Endothelial cell (in vitro differentiated cells): ENCODE measurements at regions not wholly inside any gene's neighbourhood (a gene's known extent, or its start where the extent isn't known, plus 50 kb on each side); places are given as distances from the start of the nearest gene placed in this dataset.

ENCODE experiments used
- DNase-seq: peaks from one replicate; pipeline ENCODE4 v3.0.0; 2021; ENCODE audit warnings: low spot score
- H3K27ac Mint-ChIP-seq: one replicate; pipeline ENCODE4 v1.8.0; 2021; ENCODE audit warnings: mixed read lengths, inconsistent platforms; ENCODE audit not compliant: unreplicated experiment
- H3K27me3 Mint-ChIP-seq: one replicate; pipeline ENCODE4 v1.8.0; 2021; ENCODE audit warnings: mild to moderate bottlenecking, moderate library complexity, mixed read lengths, inconsistent platforms; ENCODE audit not compliant: unreplicated experiment
- H3K36me3 Mint-ChIP-seq: one replicate; pipeline ENCODE4 v1.8.0; 2021; ENCODE audit warnings: mild to moderate bottlenecking, low read depth, mixed read lengths, inconsistent platforms; ENCODE audit not compliant: unreplicated experiment
- H3K4me1 Mint-ChIP-seq: one replicate; pipeline ENCODE4 v1.8.0; 2021; ENCODE audit warnings: mild to moderate bottlenecking, mixed read lengths, inconsistent platforms; ENCODE audit not compliant: unreplicated experiment
- H3K4me3 Mint-ChIP-seq: one replicate; pipeline ENCODE4 v1.8.0; 2021; ENCODE audit warnings: mild to moderate bottlenecking, mixed read lengths, inconsistent platforms; ENCODE audit not compliant: unreplicated experiment
- H3K9me3 Mint-ChIP-seq: one replicate; pipeline ENCODE4 v1.8.0; 2021; ENCODE audit warnings: mixed read lengths, inconsistent platforms; ENCODE audit not compliant: unreplicated experiment
- TF ChIP-seq, protein P1 (sequence below): fragments of 200-600 bp; sonication (generic); IDR thresholded peaks from one replicate; pipeline ENCODE4 v1.5.0; 2021; ENCODE audit warnings: antibody characterized with exemption; ENCODE audit not compliant: unreplicated experiment

DNA sequence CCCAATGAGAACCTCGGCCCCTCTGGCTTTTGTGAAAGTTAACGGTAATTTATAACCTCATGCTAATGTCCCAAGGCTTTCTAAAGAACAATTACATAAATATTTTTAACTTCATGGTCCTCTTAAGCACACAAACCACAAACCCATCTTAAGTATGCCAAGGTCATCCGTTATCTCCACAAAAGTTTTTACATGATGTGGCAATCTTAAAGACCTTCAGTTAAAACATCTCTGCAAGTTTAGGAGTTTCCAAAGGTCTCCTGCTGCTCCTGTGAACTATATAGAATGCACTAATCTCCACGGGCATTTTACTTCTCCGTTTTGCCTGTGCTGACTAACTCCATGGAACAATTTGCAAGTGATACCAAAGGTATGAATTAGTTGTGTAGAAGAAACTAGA is 228.2 kb downstream of the TLE1 start:
- Mint-ChIP-seq H3K36me3 (no peaks in the 10 kb centered on the region), H3K4me3 (no peak overlapping the region), H3K27me3 (peaks cover 2% of the 10 kb centered on the region), H3K4me1 (no peaks in the 10 kb centered on the region), H3K9me3 (no peaks in the 10 kb centered on the region), H3K27ac (no peak overlapping the region)
- no peak for DNase-seq
- TF ChIP-seq, protein P1, sequence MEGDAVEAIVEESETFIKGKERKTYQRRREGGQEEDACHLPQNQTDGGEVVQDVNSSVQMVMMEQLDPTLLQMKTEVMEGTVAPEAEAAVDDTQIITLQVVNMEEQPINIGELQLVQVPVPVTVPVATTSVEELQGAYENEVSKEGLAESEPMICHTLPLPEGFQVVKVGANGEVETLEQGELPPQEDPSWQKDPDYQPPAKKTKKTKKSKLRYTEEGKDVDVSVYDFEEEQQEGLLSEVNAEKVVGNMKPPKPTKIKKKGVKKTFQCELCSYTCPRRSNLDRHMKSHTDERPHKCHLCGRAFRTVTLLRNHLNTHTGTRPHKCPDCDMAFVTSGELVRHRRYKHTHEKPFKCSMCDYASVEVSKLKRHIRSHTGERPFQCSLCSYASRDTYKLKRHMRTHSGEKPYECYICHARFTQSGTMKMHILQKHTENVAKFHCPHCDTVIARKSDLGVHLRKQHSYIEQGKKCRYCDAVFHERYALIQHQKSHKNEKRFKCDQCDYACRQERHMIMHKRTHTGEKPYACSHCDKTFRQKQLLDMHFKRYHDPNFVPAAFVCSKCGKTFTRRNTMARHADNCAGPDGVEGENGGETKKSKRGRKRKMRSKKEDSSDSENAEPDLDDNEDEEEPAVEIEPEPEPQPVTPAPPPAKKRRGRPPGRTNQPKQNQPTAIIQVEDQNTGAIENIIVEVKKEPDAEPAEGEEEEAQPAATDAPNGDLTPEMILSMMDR = no peak

DNA sequence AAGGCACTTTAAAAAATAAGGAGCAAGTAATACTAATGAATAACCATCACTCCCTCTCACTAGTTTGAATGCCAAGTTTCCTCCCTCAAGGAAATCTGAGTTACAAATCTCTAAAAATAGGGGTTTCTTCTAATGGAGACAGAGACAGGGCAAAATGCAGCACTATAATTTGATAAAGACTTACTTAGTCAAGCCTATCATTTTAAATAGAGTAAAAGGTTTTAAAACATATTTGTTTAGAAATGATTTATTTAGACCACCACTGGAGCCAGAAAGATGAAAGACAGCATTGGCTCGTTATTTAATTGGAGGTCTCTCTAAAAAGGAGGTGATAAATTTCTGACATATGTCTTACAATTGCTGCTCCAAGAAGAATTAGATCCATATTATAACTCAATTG is 228.7 kb downstream of the TLE1 start:
- Mint-ChIP-seq H3K4me1 (no peaks in the 10 kb centered on the region), H3K9me3 (no peaks in the 10 kb centered on the region), H3K4me3 (no peak overlapping the region), H3K27ac (no peak overlapping the region), H3K27me3 (peaks cover 2% of the 10 kb centered on the region), H3K36me3 (no peaks in the 10 kb centered on the region)
- TF ChIP-seq, protein P1 = no peak
- DNase-seq = no peak

DNA sequence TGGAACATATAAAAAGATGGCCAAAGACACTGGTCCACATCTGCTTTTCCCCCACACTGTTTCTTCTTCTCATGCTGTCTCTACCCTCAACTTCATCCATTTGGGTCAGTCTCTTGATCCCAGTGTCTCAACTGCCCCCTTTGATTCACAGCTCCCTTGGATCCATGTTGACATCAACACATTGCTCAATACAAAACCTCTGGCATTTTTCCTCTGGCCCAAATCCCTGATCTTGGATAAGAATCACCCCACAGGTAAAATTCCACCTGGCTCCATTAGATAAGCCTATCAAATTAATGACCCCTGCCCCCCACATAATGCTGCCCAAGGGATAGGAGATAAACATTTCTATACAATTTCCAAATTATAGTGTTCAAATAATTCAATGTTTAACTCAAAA is 229.8 kb downstream of the TLE1 start:
- Mint-ChIP-seq H3K4me1 (no peaks in the 10 kb centered on the region), H3K9me3 (no peaks in the 10 kb centered on the region), H3K4me3 (no peak overlapping the region), H3K27ac (no peak overlapping the region), H3K27me3 (peaks cover 2% of the 10 kb centered on the region), H3K36me3 (no peaks in the 10 kb centered on the region)
- TF ChIP-seq, protein P1 = no peak
- DNase-seq = no peak

DNA sequence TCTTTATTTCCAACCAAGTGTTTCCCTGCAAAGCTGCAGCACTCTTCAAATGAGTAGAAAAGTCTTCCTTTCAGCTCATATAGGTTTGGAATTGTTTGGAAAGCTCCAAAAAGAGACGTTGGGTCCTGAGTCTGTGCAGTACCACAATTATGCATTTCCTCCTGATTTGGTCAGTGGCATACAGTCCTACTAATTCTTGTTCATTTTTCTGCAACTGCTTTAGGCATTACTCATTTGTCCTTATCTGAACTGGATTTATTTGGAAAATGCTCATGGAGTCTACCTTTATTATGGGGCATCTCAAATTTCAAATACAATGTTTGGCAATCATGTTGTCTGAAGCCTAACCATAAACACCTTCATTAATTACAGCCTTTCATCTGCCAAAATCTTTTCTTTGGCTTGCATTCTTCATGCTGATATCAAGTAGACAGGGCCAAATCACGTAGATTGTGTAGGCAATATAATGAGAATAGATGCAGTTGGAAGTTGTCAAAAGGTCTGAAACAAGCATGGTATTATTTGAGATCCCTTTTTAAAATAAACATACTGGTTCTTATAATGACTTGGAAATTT is 232.8 kb downstream of the TLE1 start:
- DNase-seq = no peak
- H3K27me3 Mint-ChIP-seq = peaks cover 2% of the 10 kb centered on the region
- H3K4me3 Mint-ChIP-seq = no peak overlapping the region
- no peaks in the 10 kb centered on the region for H3K4me1 Mint-ChIP-seq
- no peak overlapping the region for H3K27ac Mint-ChIP-seq
- TF ChIP-seq, protein P1 = no peak
- H3K9me3 Mint-ChIP-seq = no peaks in the 10 kb centered on the region
- no peaks in the 10 kb centered on the region for H3K36me3 Mint-ChIP-seq

DNA sequence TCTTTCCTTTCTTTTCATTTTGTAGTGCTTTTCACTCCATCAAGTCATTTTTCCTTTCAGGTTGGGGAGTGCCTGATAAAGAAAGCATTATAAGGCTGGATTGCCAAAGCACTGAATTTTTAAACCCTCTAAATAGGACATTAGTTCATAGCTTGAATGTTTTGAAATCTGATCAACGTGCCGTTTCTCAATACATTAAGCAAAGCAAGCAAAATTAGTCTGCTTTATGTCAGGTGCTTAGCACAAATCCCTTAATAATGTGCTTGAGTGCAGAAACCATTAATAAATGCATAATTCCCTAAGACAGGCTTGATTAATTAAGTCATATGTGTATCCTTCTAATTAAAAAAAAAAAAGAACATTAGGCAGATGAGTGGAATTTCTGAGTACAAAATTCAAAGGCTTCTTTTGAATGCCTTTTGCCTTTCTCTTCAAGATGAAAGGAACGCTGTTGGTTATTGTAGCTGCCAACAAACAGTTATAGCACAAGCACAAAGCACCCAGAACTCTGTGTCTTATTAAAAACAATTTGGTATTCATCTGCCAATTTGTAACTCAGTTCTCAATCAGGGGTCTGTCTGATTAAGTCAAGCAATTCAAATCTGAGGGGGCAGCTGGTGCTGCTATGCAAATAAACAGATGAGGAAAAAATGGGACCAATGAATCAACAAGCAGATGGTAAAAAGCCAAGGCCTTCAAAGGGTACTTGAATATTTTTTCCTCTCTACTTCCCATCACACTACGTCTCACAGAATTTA is 233.7 kb downstream of the TLE1 start:
- no peak overlapping the region for H3K4me3 Mint-ChIP-seq
- peaks cover 2% of the 10 kb centered on the region for H3K27me3 Mint-ChIP-seq
- DNase-seq = no peak
- no peaks in the 10 kb centered on the region for H3K9me3 Mint-ChIP-seq
- no peak overlapping the region for H3K27ac Mint-ChIP-seq
- H3K36me3 Mint-ChIP-seq = no peaks in the 10 kb centered on the region
- TF ChIP-seq, protein P1 = no peak
- no peaks in the 10 kb centered on the region for H3K4me1 Mint-ChIP-seq
